ENCODE measurements at regions not wholly inside any gene's neighbourhood (a gene's known extent, or its start where the extent isn't known, plus 50 kb on each side); places are given as distances from the start of the nearest gene placed in this dataset.
A peak's percentile ranks its signal among the peaks of the same experiment; 100 is the strongest.
"Not testable (repeated sequence)": the region's sequence is repeated elsewhere in the genome, so short reads cannot be mapped to it uniquely, and the experiment has no call there.

GRCh38 chr14:37843954-37844607 lies 248.7 kb downstream of the TTC6 start:
- no peak for DNase-seq (ENCODE audit: low spot score)

GRCh38 chr14:37844614-37845013 lies 249.2 kb downstream of the TTC6 start:
- no peak for DNase-seq (ENCODE audit: low spot score)

- no peak for DNase-seq (ENCODE audit: low spot score)
Measured at GRCh38 chr14:37848985-37849621, 253.7 kb downstream of the TTC6 start.

GRCh38 chr14:37851054-37851453 lies 255.6 kb downstream of the TTC6 start:
- no peak for DNase-seq (ENCODE audit: low spot score)

- no peak for DNase-seq (ENCODE audit: low spot score)
Measured at GRCh38 chr14:37855871-37856270, 260.4 kb downstream of the TTC6 start.

GRCh38 chr14:37857774-37858266 lies 262.4 kb downstream of the TTC6 start:
- no peak for DNase-seq (ENCODE audit: low spot score)

GRCh38 chr14:37858733-37859132 lies 263.3 kb downstream of the TTC6 start:
- DNase-seq (ENCODE audit: low spot score), result no peak

- DNase-seq (ENCODE audit: low spot score), result no peak
Measured at GRCh38 chr14:37859177-37859576, 263.7 kb downstream of the TTC6 start.

- DNase-seq (ENCODE audit: low spot score), result no peak
Measured at GRCh38 chr14:37862263-37862662, 266.8 kb downstream of the TTC6 start.

- no peak for DNase-seq (ENCODE audit: low spot score)
Measured at GRCh38 chr14:37864128-37864527, 268.7 kb downstream of the TTC6 start.

GRCh38 chr14:37864861-37865718 lies 269.7 kb downstream of the TTC6 start:
- DNase-seq (ENCODE audit: low spot score), result no peak

GRCh38 chr14:37865719-37866549 lies 270.5 kb downstream of the TTC6 start:
- no peak for DNase-seq (ENCODE audit: low spot score)

GRCh38 chr14:37869633-37870032 lies 274.2 kb downstream of the TTC6 start:
- no peak for DNase-seq (ENCODE audit: low spot score)

GRCh38 chr14:37870170-37870569 lies 274.7 kb downstream of the TTC6 start:
- no peak for DNase-seq (ENCODE audit: low spot score)

GRCh38 chr14:37870632-37871346 lies 275.4 kb downstream of the TTC6 start:
- no peak for DNase-seq (ENCODE audit: low spot score)

- not testable (repeated sequence) for DNase-seq (ENCODE audit: low spot score)
Measured at GRCh38 chr14:37874065-37874428, 278.6 kb downstream of the TTC6 start.

- DNase-seq (ENCODE audit: low spot score), result peak; percentile 77
Measured at GRCh38 chr14:37874429-37875109, 279.1 kb downstream of the TTC6 start.

GRCh38 chr14:37888234-37888633 lies 292.8 kb downstream of the TTC6 start:
- DNase-seq (ENCODE audit: low spot score), result no peak

- no peak for DNase-seq (ENCODE audit: low spot score)
Measured at GRCh38 chr14:37889087-37889486, 293.7 kb downstream of the TTC6 start.

GRCh38 chr14:37890095-37890494 lies 294.7 kb downstream of the TTC6 start:
- no peak for DNase-seq (ENCODE audit: low spot score)

- DNase-seq (ENCODE audit: low spot score), result not testable (repeated sequence)
Measured at GRCh38 chr14:37891500-37891899, 296.1 kb downstream of the TTC6 start.
